Common myeloid progenitor, CD34-positive (primary cell): ENCODE measurements at regions not wholly inside any gene's neighbourhood (a gene's known extent, or its start where the extent isn't known, plus 50 kb on each side); places are given as distances from the start of the nearest gene placed in this dataset.

ENCODE experiments used
- CTCF ChIA-PET: fragments of 350-600 bp; sonication (Branson Sonifier 250); formaldehyde crosslinking; loops from one replicate; lab custom pipeline; 2021; ENCODE audit warnings: antibody characterized with exemption; lab: Charles Lee
- POLR2A ChIA-PET: fragments of 350-600 bp; sonication (Branson Sonifier 250); formaldehyde crosslinking; loops from one replicate; lab custom pipeline; 2021; ENCODE audit warnings: antibody characterized with exemption; lab: Charles Lee
- DNase-seq, 3 donors: peaks; one replicate each; pipeline versions ENCODE4 v3.0.0 to v3.0.0-alpha.2; 2013
- H3K27ac ChIP-seq, 2 experiments: 1 replicate in 1 of 2; 2 replicates in 1 of 2; pipeline ENCODE4 v1.7.0; 2013; ENCODE audit warnings: inconsistent platforms in 2 of 2, low read length in 2 of 2, mild to moderate bottlenecking in 2 of 2, low read depth in 1 of 2, moderate library complexity in 1 of 2; ENCODE audit not compliant: severe bottlenecking in 2 of 2, insufficient read depth in 1 of 2, poor library complexity in 1 of 2
- H3K27me3 ChIP-seq, 5 experiments: replicated peaks in 2 of 5; 1 replicate in 3 of 5; 2 replicates in 2 of 5; pipeline versions ENCODE4 v1.6.1 to v1.7.0; 2013; ENCODE audit warnings: low read length in 4 of 5, mild to moderate bottlenecking in 2 of 5, moderate library complexity in 2 of 5, inconsistent platforms in 1 of 5; ENCODE audit not compliant: insufficient read depth in 5 of 5, control insufficient read depth in 4 of 5
- H3K36me3 ChIP-seq, 4 experiments: 1 replicate in 2 of 4; 2 replicates in 2 of 4; pipeline versions ENCODE4 v1.6.1 to v1.7.0; 2013; ENCODE audit warnings: low read length in 3 of 4, control low read depth in 1 of 4, mild to moderate bottlenecking in 1 of 4; ENCODE audit not compliant: control insufficient read depth in 4 of 4, insufficient read depth in 4 of 4
- H3K4me1 ChIP-seq, 4 experiments: 1 replicate in 3 of 4; 2 replicates in 1 of 4; pipeline versions ENCODE4 v1.6.1 to v1.7.1; 2013; ENCODE audit warnings: low read length in 3 of 4, mild to moderate bottlenecking in 3 of 4, control low read depth in 1 of 4, inconsistent platforms in 1 of 4, moderate library complexity in 1 of 4; ENCODE audit not compliant: control insufficient read depth in 4 of 4, insufficient read depth in 4 of 4; ENCODE audit errors: control extremely low read depth in 1 of 4
- H3K4me3 ChIP-seq, 7 experiments: 1 replicate in 4 of 7; 2 replicates in 3 of 7; pipeline versions ENCODE4 v1.5.1 to v1.7.0; 2013; ENCODE audit warnings: mild to moderate bottlenecking in 7 of 7, low read length in 6 of 7, moderate library complexity in 6 of 7, inconsistent platforms in 2 of 7, low read depth in 2 of 7, control low read depth in 1 of 7; ENCODE audit not compliant: insufficient read depth in 4 of 7, control insufficient read depth in 1 of 7; ENCODE audit errors: extremely low read depth in 1 of 7
- H3K9me3 ChIP-seq, 5 experiments: 1 replicate in 4 of 5; 2 replicates in 1 of 5; pipeline versions ENCODE4 v1.6.1 to v1.7.1; 2013; ENCODE audit warnings: low read length in 4 of 5, mild to moderate bottlenecking in 2 of 5, inconsistent platforms in 1 of 5, low read depth in 1 of 5, moderate library complexity in 1 of 5; ENCODE audit not compliant: control insufficient read depth in 4 of 5, insufficient read depth in 2 of 5; ENCODE audit errors: control extremely low read depth in 1 of 5
- WGBS: methylation state at CpG from one replicate; pipeline ENCODE4 v1.1.5; 2013; ENCODE audit not compliant: insufficient coverage; 5-methylcytosine and 5-hydroxymethylcytosine counted together

- Histone ChIP-seq H3K9me3 (peaks cover 0 to 7% (median 0%) of the 10 kb centered on the region in 5 experiments), H3K36me3 (no peaks in the 10 kb centered on the region), H3K27me3 (peaks cover 5 to 82% (median 29%) of the 10 kb centered on the region in 5 experiments), H3K4me3 (no peak overlapping the region), H3K27ac (no peak overlapping the region), H3K4me1 (no peaks in the 10 kb centered on the region)
- ChIA-PET POLR2A (no interaction called here), CTCF (interaction anchor here (1.3 kb wide), 1 partner anchor 17 kb away, joined by 3 read pairs; no protein-coding TSS in a partner anchor)
- no peak for DNase-seq
Measured at GRCh38 chr13:99132295-99132835, 68.3 kb upstream of the UBAC2 start.

GRCh38 chr13:99133230-99133629 is 67.4 kb upstream of the UBAC2 start:
- Histone ChIP-seq H3K36me3 (no peaks in the 10 kb centered on the region), H3K4me1 (no peaks in the 10 kb centered on the region), H3K27me3 (peaks cover 5 to 86% (median 32%) of the 10 kb centered on the region in 5 experiments), H3K27ac (no peak overlapping the region), H3K4me3 (no peak overlapping the region), H3K9me3 (peaks cover 0 to 7% (median 0%) of the 10 kb centered on the region in 5 experiments)
- DNase-seq = no peak
- 100% methylated on average over 1 of the region's 1 CpG for WGBS
- ChIA-PET POLR2A (no interaction called here), CTCF (interaction anchor here (0.6 kb wide), 1 partner anchor 1878 kb away, joined by 3 read pairs; no protein-coding TSS in a partner anchor)

GRCh38 chr13:99133848-99134247 is 66.8 kb upstream of the UBAC2 start:
- no peak overlapping the region for H3K27ac ChIP-seq
- 91% methylated on average over 3 of the region's 3 CpGs for WGBS
- H3K36me3 ChIP-seq = no peaks in the 10 kb centered on the region
- ChIA-PET CTCF (no interaction called here), POLR2A (no interaction called here)
- H3K4me1 ChIP-seq = no peaks in the 10 kb centered on the region
- H3K27me3 ChIP-seq = peaks cover 5 to 83% (median 30%) of the 10 kb centered on the region in 5 experiments
- no peak overlapping the region for H3K4me3 ChIP-seq
- H3K9me3 ChIP-seq = peaks cover 0 to 7% (median 0%) of the 10 kb centered on the region in 5 experiments
- DNase-seq = no peak

- Histone ChIP-seq H3K4me1 (no peaks in the 10 kb centered on the region), H3K9me3 (peaks cover 0 to 4% (median 0%) of the 10 kb centered on the region in 5 experiments), H3K27me3 (peaks cover 7 to 81% (median 33%) of the 10 kb centered on the region in 5 experiments), H3K4me3 (no peak overlapping the region), H3K27ac (no peak overlapping the region), H3K36me3 (no peaks in the 10 kb centered on the region)
- ChIA-PET CTCF (no interaction called here), POLR2A (no interaction called here)
- 100% methylated on average over 2 of the region's 4 CpGs for WGBS
- DNase-seq = no peak
Measured at GRCh38 chr13:99135591-99135990, 65.1 kb upstream of the UBAC2 start.

GRCh38 chr13:99136427-99136954 is 64.2 kb upstream of the UBAC2 start:
- no peaks in the 10 kb centered on the region for H3K36me3 ChIP-seq
- H3K9me3 ChIP-seq = peaks cover 0 to 13% (median 8%) of the 10 kb centered on the region in 5 experiments
- H3K27me3 ChIP-seq = peaks cover 2 to 82% (median 33%) of the 10 kb centered on the region in 5 experiments
- no peak overlapping the region for H3K27ac ChIP-seq
- ChIA-PET POLR2A (no interaction called here), CTCF (no interaction called here)
- no peak overlapping the region for H3K4me3 ChIP-seq
- no peaks in the 10 kb centered on the region for H3K4me1 ChIP-seq
- no peak for DNase-seq
- 70% methylated on average over 8 of the region's 8 CpGs for WGBS

GRCh38 chr13:99140831-99141230 is 59.8 kb upstream of the UBAC2 start:
- Histone ChIP-seq H3K27me3 (peaks cover 8 to 72% (median 18%) of the 10 kb centered on the region in 5 experiments), H3K27ac (no peak overlapping the region), H3K4me3 (no peak overlapping the region), H3K4me1 (no peaks in the 10 kb centered on the region), H3K36me3 (no peaks in the 10 kb centered on the region), H3K9me3 (peaks cover 0 to 12% (median 7%) of the 10 kb centered on the region in 5 experiments)
- ChIA-PET CTCF (no interaction called here), POLR2A (no interaction called here)
- DNase-seq = no peak
- 95% methylated on average over 9 of the region's 9 CpGs for WGBS

- WGBS = 97% methylated on average over 2 of the region's 4 CpGs
- peaks cover 8 to 77% (median 21%) of the 10 kb centered on the region in 5 experiments for H3K27me3 ChIP-seq
- ChIA-PET CTCF (no interaction called here), POLR2A (interaction anchor here (0.6 kb wide), 1 partner anchor 22 kb away, joined by 3 read pairs; no protein-coding TSS in a partner anchor)
- H3K4me3 ChIP-seq = no peak overlapping the region
- no peaks in the 10 kb centered on the region for H3K4me1 ChIP-seq
- H3K9me3 ChIP-seq = peaks cover 0 to 12% (median 7%) of the 10 kb centered on the region in 5 experiments
- DNase-seq = no peak
- H3K27ac ChIP-seq = no peak overlapping the region
- no peaks in the 10 kb centered on the region for H3K36me3 ChIP-seq
Measured at GRCh38 chr13:99143904-99144303, 56.8 kb upstream of the UBAC2 start.
